Thoracic aorta (tissue), 2 donors: ENCODE measurements at regions not wholly inside any gene's neighbourhood (a gene's known extent, or its start where the extent isn't known, plus 50 kb on each side); places are given as distances from the start of the nearest gene placed in this dataset.

ENCODE experiments used
- ATAC-seq: fragments of 150-250 bp; one replicate; pipeline ENCODE4 v1.8.0; 2017; ENCODE audit warnings: low read depth; ENCODE audit not compliant: insufficient number of reproducible peaks, low FRiP score
- DNase-seq: peaks from one replicate; pipeline ENCODE4 v3.0.0-alpha.2; 2020; ENCODE audit warnings: low spot score
- H3K27ac ChIP-seq, 2 donors: fragments of 200-600 bp; sonication (generic); 1 replicate in 1 of 2; 2 replicates in 1 of 2; pipeline ENCODE4 v1.5.1; 2016; ENCODE audit warnings: mild to moderate bottlenecking in 2 of 2, moderate library complexity in 2 of 2
- H3K27me3 ChIP-seq: fragments of 200-600 bp; sonication (generic); replicated peaks from 2 replicates; pipeline ENCODE4 v1.6.0; 2016; ENCODE audit warnings: mild to moderate bottlenecking; ENCODE audit not compliant: insufficient read depth
- H3K36me3 ChIP-seq: fragments of 200-600 bp; sonication (generic); one replicate; pipeline ENCODE4 v1.5.1; 2016
- H3K4me1 ChIP-seq, 2 donors: fragments of 200-600 bp; sonication (generic); 1 replicate in 1 of 2; 2 replicates in 1 of 2; pipeline versions ENCODE4 v1.5.1 to v1.6.0; 2016; ENCODE audit warnings: low read depth in 2 of 2, mild to moderate bottlenecking in 1 of 2; ENCODE audit not compliant: control insufficient read depth in 1 of 2
- H3K4me3 ChIP-seq: fragments of 200-600 bp; sonication (generic); 2 replicates; pipeline ENCODE4 v1.5.1; 2016; ENCODE audit warnings: mild to moderate bottlenecking
- H3K9me3 ChIP-seq: fragments of 200-600 bp; sonication (generic); 2 replicates; pipeline ENCODE4 v1.5.1; 2016
- TF ChIP-seq, protein P1 (sequence below): fragments of 200-600 bp; sonication (generic); IDR thresholded peaks from one replicate; pipeline ENCODE4 v1.5.1; 2019; ENCODE audit warnings: antibody characterized with exemption

DNA sequence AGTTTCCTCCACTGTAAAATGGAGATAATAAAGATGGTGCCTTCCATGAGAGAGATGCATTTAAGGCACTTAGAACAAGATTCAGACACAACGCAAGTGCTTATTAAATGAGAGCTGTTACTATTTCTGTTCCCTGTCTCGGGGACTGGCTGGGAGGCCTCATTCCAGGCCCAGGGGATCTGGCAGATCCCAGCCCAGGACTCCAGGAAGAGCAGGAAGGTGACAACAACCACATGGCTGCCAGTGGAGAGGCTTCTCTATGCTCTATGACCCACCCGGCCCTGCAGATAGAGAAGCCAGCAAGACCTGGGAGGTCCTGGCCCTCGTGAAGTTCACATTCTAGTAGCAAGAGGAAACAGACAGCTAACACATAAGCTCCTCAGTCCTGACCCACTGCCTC, 175.5 kb downstream of the ACTL8 start:
- H3K27me3 ChIP-seq: no peaks in the 10 kb centered on the region
- TF ChIP-seq, protein P1, sequence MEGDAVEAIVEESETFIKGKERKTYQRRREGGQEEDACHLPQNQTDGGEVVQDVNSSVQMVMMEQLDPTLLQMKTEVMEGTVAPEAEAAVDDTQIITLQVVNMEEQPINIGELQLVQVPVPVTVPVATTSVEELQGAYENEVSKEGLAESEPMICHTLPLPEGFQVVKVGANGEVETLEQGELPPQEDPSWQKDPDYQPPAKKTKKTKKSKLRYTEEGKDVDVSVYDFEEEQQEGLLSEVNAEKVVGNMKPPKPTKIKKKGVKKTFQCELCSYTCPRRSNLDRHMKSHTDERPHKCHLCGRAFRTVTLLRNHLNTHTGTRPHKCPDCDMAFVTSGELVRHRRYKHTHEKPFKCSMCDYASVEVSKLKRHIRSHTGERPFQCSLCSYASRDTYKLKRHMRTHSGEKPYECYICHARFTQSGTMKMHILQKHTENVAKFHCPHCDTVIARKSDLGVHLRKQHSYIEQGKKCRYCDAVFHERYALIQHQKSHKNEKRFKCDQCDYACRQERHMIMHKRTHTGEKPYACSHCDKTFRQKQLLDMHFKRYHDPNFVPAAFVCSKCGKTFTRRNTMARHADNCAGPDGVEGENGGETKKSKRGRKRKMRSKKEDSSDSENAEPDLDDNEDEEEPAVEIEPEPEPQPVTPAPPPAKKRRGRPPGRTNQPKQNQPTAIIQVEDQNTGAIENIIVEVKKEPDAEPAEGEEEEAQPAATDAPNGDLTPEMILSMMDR: no peak
- ATAC-seq: no peak

DNA sequence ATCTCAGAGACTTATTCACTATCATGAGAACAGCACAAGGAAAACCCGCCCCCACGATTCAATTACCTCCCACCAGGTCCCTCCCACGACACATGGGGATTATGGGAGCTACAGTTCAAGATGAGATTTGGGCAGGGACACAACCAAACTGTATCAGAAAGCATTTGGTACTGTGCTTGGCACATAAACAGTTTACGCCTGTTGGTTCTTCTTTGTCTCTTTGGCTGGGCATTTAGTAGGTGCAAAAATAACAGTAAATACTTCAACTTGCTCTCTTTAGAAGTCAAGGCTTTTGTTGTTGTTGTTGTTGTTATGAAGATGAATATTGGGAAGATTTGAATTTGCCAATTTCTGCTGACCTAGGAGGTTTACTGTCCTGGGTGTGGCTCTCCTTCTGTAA, 175.4 kb upstream of the IGSF21 start:
- Histone ChIP-seq H3K4me1 (no peaks in the 10 kb centered on the region), H3K27ac (no peak overlapping the region), H3K27me3 (no peaks in the 10 kb centered on the region), H3K36me3 (no peaks in the 10 kb centered on the region), H3K9me3 (no peaks in the 10 kb centered on the region), H3K4me3 (no peak overlapping the region)
- ATAC-seq: no peak
- DNase-seq: no peak
- TF ChIP-seq, protein P1: no peak

More for the DNA sequence above, 175.5 kb downstream of the ACTL8 start:
- peaks cover 0 to 2% of the 10 kb centered on the region in 2 donors for H3K4me1 ChIP-seq
- no peak overlapping the region for H3K4me3 ChIP-seq
- no peaks in the 10 kb centered on the region for H3K36me3 ChIP-seq
- no peak for DNase-seq
- H3K9me3 ChIP-seq: no peaks in the 10 kb centered on the region
- H3K27ac ChIP-seq: no peak overlapping the region

DNA sequence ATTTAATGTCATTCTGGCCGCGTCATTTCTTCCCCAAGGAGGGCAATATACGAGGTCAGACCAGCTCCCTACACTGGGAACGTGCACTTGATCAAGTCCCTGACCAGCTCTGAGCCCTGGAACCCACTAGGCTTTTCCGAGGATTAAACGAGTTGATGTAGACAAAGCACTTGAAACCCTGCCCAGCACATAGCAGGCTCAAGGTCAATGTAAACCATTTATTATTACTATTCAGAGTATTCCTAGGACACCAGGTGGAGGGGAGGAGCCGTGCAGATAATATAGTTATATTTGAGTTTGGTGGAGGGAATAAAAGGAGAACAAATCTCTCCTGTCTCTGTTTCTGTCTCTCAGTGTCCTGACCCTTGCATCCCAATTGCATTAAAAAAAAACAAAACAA, 174.1 kb upstream of the IGSF21 start:
- Histone ChIP-seq H3K36me3 (no peaks in the 10 kb centered on the region), H3K27ac (no peak overlapping the region), H3K4me1 (no peaks in the 10 kb centered on the region), H3K27me3 (no peaks in the 10 kb centered on the region), H3K4me3 (no peak overlapping the region), H3K9me3 (no peaks in the 10 kb centered on the region)
- TF ChIP-seq, protein P1: no peak
- ATAC-seq (no peak), DNase-seq (no peak)

DNA sequence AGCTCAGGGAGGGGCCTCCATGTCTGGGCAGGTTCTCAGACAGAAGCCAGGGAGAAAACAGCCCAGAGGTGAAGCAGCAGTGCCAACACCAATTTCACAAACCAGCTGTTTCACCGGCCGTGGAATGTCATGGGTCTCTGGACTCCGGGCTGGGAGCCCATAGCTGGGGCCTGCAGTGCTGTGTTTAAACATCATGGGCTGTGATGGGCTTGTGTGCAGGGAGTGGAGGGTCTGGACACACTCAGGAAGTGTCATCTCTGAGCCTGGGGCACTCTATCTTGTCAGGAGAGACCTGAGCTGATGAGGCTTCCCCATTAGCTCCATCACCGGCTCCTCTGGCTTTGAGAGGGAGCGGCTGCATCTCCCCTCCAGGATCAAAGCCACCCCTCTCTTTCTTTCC, 173.6 kb upstream of the IGSF21 start:
- Histone ChIP-seq H3K4me3 (no peak overlapping the region), H3K27me3 (no peaks in the 10 kb centered on the region), H3K27ac (no peak overlapping the region), H3K36me3 (no peaks in the 10 kb centered on the region), H3K4me1 (no peaks in the 10 kb centered on the region), H3K9me3 (no peaks in the 10 kb centered on the region)
- ATAC-seq (no peak), DNase-seq (no peak)
- TF ChIP-seq, protein P1: no peak

DNA sequence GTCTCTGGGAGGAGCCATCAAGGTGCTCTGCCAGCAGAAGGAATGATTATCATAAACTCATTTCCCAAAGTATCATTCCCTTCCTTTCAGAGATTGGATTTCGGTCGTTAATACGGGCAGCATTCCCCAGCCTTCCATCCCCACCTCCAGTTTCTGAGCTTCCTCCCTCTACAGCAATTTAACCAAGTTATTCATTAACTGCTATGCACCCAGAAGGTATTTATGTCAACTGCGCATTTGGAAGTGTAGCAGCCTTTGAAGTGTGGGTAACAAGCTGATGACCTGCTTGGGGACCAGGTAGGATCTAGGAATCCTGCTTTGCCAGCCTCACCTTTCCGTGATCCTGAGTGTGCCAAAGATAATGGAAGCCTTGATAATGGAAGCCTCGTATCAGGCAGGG, 172.4 kb upstream of the IGSF21 start:
- no peaks in the 10 kb centered on the region for H3K4me1 ChIP-seq
- DNase-seq: no peak
- H3K4me3 ChIP-seq: no peak overlapping the region
- ATAC-seq: no peak
- TF ChIP-seq, protein P1: no peak
- no peaks in the 10 kb centered on the region for H3K36me3 ChIP-seq
- no peak overlapping the region for H3K27ac ChIP-seq
- no peaks in the 10 kb centered on the region for H3K27me3 ChIP-seq
- H3K9me3 ChIP-seq: no peaks in the 10 kb centered on the region
